GM15510 (cell line): ENCODE measurements at regions not wholly inside any gene's neighbourhood (a gene's known extent, or its start where the extent isn't known, plus 50 kb on each side); places are given as distances from the start of the nearest gene placed in this dataset.

Experiments used
- POLR2A ChIP-seq: IDR thresholded peaks from 3 replicates; pipeline ENCODE4 v1.6.1; 2011; ENCODE audit warnings: borderline replicate concordance; ENCODE audit not compliant: insufficient read length; ENCODE audit errors: extremely low read depth

DNA sequence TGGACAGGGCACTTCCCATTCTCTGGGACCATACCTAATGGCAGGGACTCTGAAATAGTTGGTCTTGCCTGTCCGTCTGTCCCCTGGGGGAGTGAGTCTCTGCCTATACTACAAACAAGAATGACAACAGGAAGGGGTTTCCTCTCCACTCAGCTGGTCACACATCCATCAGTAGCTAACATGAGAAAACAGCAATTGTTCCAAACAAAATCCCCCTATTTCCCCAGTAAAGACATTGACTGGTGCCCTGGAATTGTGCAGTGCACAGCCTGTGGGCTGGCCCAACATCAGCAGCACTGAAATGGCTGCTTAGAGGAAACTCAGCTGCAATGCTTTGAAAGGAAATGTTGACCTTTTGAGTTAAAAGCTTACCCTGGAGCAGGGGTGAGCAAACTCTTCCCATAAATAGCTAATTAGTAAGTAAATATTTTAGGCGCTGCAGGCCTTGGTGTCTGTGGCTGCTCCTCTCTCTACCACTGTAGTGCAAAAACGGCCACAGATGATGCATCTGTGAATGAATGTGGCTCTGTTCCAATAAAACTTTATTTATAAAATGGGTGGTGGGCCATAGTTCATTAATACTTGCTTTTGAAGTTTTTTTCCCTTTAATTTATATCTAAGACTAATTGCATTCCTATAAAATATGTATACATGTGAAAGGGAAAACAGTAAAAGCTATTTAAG, 174.3 kb downstream of the KLF13 start:
- TF ChIP-seq POLR2A = no peak

DNA sequence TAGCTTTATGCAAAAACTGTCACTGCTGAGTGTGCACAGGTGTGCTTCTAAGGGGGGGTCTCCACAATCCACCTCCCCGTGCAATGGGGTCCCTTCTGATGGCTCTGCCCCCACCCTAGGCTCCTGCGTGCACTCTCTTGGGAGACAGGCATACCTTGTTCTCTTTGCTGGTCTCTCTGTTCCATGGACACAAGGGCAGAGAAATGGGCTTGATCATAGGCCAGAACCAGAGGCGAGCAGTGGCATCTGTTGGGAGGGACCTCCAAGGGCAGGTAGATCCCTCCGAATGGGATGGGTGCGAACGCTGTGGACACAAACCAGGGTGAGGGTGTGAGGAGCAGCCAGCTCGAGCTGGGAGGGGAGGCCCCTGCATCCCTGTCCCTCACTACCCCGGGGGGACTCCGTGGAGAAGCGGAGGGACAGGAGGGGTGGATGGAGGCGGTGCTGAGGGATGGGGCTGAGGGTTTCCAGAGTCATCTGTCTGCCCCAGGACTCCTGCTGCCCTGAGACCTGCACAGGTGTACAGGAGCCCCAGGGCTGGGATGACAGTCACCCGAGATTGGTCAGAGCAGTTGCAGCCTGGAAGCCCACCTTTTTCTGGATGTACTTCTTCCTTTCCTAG, 175.0 kb downstream of the KLF13 start:
- TF ChIP-seq POLR2A = no peak

DNA sequence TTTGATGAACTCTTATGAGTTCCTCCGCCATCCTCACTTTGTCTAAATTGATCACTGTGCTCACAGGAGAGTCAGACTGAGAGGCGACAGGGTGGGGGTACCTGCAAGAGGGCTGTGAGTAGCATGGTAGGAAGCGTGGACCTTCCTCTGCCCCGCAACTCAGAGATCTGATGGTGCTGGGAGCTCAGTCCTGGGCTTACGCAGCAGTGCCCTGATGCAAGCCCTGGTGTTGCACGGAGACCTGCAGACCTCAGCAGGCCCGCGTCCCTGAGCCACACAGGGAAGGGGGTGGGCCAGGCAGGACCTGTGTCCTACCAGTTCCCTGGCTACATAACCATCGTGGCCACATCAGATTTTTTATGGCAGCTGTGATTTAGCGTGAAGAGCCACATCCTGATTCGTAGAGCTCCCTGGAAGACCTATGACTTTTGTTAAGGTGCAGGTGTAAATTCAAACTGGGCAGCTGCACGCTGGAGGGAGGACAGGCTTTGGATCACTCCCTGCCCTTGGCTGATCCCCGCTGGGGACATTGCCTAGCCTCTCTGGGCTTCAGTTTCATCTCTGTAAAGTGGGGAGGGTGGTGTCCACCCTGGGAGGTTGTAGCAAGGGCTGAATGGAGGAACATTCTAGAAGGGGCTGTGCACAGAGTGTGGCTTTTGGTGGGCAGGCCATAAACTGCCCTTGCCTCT, 176.1 kb downstream of the KLF13 start:
- TF ChIP-seq POLR2A = no peak

DNA sequence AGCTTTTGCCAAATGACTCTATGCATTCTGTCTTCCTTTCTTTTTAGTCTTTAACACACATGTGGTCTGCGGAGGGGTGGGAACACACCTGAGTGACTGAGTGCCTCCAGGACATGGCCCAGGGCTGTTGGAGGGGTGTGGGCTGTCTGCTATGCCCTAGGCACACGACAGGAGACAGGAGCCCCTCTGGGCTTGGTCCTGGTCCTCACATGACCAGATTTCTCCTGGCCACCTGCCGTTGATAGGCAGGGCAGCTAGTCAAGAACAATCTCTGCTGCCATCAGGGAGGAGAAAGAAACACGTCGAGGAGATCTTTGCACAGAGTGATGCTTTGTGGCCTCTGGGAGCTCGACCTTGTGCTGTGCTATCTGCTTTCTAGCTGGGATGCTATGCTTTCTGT, 176.6 kb downstream of the KLF13 start:
- no peak for TF ChIP-seq POLR2A

DNA sequence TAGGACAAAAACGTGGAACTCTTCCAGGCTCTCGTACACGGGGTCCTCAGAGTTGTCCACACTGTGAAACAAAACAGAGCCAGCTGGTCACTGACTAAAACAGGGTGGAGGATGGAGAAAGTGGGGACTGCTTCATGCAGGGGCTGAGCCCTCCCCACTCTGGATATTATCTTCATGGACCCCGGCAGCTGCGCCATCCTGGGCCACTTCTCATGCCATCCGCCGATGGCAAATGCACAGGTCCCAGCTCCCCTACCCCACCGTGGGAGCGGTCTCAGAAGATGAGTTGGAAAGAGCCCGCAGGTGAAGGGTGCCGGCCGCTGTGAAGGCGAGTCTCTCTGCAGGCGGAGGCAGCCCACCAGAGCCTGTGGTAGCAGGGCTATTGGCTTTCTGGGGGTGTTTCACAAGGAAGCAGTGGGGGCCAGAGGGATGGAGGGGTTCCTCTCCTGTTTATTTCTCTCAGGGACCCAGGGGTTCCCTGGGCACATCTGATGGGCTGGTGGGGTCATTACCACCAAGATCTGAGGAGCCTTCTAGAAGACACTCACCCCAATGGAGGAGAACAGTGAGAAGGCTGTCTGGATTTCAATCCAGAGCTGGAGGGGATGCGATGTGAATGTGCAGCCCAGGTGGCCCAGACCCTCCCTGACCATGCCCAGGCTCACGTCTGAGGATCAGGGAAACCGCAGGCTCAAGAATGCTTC, 177.3 kb downstream of the KLF13 start:
- no peak for TF ChIP-seq POLR2A

DNA sequence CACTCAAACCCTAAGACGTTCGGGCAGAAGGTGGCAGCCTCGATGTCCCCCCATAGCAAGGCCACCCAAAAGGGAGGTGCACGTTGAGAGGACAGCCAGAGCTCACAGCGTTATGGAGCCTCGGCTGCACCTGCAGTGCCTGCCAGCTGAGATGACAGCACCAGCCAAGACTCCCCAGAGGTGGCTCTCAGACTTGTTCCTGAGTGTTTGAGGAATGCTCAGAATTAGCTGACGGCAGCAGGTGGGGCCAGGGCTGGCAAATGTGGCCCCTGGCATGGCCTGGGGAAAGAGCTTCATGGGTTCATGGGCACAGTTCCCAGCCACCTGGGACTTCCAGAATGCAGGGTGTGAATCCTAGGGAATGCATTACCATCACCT, 177.8 kb downstream of the KLF13 start:
- TF ChIP-seq POLR2A = no peak

DNA sequence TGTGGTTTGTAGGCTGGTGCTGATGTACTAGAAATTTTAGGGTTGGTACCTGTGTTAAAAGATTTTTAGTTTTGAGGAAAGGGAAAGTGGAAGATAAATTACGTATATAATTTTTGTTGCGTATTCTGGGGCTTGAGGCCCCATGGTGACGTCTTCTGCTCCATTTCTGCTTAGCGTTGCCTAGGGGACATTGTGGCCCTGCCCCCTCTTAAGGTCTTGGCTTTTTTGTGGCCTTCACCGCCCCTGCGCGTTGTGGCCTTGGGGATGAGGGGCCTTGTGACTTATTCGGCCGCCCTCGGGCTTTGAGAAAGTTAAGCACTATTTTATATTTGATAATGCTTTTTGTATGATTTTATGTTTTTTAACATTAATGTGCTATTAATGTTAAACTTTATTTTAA, 182.0 kb downstream of the KLF13 start:
- no peak for TF ChIP-seq POLR2A

DNA sequence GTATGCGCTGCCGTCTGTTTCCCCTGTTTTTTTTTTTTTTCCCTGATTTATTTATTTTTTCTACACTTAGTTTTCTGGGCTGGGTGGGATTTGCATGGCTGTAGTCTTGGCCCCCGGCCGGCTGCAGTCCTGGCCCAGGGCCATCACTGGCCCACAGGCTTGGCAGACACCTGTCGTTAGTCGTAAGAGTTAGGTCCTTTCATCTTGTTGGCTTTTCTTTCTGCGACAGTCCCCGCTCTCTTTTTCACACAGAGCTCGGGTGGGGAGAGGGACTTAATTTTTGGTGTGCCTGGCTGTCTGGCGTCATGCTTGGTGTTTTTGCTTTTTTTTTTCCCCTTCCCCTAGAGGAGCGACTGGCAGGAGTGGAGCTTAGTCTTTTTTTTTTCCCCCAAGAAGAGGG, 183.4 kb downstream of the KLF13 start:
- no peak for TF ChIP-seq POLR2A

DNA sequence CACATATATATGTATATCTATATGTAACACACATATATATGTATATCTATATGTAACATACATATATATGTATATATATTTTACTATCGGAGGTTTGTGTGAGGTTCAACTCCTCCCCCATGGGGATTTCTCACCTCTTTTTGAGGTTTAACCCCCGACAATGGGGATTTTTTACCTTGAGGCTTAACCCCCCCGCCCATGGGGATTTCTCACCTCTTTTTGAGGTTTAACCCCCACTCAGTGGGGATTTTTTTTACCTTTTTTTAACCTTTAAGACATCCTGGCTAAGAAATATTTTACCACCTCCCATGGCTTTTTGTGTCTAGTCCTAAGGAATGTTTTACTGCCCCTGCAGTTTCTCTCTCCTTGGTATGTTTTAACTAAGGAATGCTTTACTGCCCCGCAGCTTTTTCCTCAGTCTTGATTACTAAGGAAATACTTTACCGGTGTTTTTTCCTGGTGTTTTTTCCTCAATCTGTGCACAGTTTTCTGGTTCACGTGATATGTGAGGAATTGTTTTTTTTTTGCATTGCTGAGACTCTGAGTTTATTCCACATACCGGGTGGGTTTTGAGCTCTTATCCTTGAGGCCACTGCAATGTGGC, 185.2 kb downstream of the KLF13 start:
- TF ChIP-seq POLR2A = no peak

DNA sequence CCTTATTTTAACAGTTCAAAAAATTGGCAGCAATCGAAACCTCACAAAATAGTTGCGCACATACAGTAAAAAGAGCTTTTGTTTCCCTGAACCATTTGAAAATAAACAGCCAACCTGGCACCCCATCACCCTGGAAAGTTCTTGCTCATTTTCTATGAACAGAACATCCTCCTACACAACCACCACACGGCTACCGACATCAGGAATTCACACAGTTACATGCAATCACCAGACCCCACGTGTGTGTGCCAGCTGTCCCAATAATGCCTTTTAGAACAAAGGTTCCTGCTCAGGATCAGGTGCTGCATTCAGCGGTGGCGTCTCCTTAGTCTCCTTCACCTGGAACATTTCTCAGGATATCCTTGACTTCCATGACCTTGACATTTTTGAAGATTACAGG, 186.5 kb downstream of the KLF13 start:
- no peak for TF ChIP-seq POLR2A

DNA sequence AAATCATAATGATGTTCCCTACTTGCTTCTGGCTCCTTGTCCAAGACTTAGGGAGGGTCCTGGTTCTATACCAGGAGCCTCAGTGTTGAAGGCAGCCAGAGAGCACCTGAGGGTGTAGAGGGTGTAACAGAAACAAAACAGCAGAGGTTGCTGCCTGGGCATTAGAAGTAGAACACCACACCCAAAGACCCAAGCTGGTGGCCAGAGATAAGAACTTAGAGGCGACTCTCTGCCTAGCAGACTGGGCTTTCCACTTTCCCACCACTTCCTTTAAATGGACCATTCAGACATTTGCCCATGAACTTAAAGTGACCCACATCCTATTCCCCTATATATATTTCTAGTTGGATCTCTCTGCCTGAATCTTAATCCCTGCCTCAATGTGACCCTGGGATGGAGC, 189.8 kb downstream of the KLF13 start:
- no peak for TF ChIP-seq POLR2A

DNA sequence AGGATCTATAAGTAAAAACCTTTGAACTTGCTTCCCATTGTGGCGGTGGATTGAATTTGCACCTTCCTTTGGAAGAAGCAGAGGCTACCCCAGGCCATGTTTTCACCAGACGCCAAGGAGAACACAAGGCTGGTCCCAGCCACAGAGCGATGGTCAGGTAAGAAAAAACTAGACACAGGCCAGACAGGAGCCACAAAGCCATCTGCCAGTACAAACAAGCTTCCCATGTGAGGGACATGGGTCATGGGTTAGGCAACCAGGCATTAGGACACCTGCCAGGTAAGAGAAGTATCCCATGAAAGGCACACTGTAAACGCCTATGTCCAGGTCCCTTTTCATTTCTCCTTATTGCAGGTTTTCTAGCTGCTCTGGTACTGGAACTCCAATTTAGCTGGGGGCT, 190.2 kb downstream of the KLF13 start:
- TF ChIP-seq POLR2A = no peak

DNA sequence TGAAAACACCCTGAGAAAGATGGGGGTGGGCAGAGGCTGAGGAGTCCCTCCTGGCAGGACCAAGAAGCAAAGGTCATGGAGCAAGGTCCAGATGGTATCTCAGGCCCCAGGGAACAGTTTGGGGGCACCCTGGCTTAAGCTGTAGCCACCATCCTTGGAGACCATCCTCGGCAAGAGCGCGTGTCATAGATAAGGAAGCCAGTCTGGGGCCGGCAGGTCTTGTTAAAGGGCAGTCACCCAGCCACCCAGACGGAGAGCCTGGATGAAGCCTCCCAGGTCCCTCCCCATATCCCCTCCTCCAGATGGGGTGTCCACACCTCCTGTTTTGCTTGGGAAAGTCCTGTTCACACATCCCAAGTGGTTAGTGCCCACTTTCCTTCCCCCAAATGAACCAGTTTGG, 191.1 kb downstream of the KLF13 start:
- TF ChIP-seq POLR2A = no peak

DNA sequence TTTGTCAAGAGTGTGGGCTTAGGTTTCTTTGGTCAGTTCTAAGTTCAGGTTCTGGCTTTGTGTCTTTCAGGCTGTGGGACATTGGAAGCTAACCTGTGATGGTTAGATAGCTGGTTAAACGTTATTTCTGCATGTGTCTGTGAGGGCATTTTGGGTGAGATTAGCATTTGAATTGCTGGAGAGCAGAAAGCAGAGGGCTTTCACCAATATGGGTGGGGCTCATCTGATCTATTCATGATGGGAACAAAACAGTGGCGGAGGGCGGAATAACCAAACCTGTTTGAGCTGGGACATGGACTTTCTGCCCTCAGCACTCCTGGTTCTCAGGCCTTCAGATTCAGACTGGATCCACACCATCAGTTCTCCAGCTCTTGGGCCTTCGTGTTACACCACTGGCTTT, 195.4 kb downstream of the KLF13 start:
- no peak for TF ChIP-seq POLR2A

DNA sequence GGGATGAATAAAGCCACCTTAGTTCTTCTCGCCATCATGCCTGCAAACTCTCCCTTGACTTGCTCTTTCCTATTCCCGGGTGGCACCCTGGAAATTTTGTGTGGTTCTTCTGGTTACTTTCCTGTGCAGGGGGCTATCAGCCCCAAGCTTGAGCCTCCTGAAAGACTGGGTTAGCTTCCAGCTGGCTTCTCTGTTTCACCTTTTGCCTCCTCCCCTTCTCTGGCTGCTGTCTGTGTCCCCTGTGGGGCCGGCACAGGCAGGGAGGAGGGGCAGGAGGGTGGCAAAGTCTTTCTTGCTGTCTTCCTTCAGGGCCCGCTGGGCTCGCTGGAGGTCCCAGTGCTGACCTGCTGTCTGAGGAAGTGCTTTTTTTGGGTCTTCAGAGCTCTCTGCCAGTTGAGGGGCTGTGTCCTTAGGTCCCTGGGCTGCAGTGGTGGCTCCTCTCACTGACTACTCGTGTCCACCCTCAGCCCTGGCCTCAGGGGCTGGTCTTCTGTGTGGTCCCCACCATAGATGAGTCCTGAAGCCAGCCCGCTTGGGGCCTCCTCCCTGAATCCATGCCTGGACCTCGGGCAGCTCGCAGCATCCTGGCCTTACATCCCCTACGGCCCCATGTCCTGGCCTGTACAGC, 196.5 kb downstream of the KLF13 start:
- TF ChIP-seq POLR2A = no peak

DNA sequence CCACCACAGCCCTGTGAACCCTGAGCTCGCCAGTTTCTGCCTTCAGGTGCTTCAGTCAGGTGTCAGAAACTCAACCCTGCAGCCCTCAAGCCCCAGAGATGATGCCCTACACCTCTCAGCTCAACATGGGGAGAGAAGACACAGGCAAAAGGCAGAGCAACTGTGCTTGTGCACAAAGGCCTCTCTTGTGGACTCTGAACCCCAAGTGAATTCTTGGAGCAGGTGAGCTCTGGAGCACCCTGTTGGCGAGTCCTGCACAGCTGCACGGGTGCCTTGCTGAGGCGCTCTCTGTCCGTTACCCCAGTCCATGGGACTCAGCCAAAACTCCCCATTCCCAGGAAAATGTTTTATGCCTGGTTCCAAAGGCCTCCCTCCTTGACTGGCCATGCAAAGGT, 197.0 kb downstream of the KLF13 start:
- TF ChIP-seq POLR2A = no peak

DNA sequence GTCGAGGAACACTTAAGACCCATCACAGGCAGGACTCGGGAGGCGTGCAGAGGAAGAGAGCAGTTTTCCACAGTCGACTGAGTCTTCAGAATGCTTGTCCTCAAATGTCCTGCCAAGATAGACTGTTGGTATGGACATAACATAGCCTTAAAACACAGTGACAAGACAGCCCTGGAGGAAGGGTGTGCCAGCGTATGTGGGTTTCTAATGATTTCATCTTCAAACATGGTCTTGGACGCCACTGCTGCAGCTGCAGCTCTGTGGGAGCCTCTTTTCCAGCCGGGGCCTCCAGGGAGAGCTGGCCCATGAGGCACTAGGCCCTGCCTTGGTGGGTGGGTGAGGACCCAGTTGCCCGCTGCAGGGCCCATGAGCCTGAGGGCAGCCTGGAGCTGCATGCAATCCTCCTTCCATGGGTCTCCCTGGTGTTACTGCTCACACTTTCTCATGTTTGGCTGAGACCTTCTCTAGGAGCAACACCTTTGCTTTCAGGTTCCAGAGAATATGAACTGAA, 198.6 kb downstream of the KLF13 start:
- TF ChIP-seq POLR2A = no peak
